ENCODE measurements at regions not wholly inside any gene's neighbourhood (a gene's known extent, or its start where the extent isn't known, plus 50 kb on each side); places are given as distances from the start of the nearest gene placed in this dataset.

- H3K27me3 Mint-ChIP-seq (ENCODE audit: low read depth) = no peaks in the 10 kb centered on the region
- Histone ChIP-seq H4K91ac (ENCODE audit: insufficient read length, low read depth, low read length) (no peak overlapping the region), H3K79me2 (ENCODE audit: insufficient read depth, low read length) (no peaks in the 10 kb centered on the region), H2BK120ac (ENCODE audit: low read depth, low read length, poor library complexity, severe bottlenecking) (no peak overlapping the region), H3K9ac (ENCODE audit: extremely low read depth, insufficient read length, low read length) (no peak overlapping the region), H2AFZ (ENCODE audit: low read length) (no peak overlapping the region), H2BK20ac (ENCODE audit: low read depth, low read length, poor library complexity, severe bottlenecking) (no peak overlapping the region), H3K23me2 (ENCODE audit: insufficient read length, low read depth, low read length, poor library complexity, severe bottlenecking) (no peaks in the 10 kb centered on the region), H3K79me1 (ENCODE audit: insufficient read depth, low read depth, low read length, poor library complexity, severe bottlenecking) (no peaks in the 10 kb centered on the region), H3K18ac (ENCODE audit: insufficient read length, low read depth, low read length) (no peak overlapping the region), H4K5ac (ENCODE audit: insufficient read length, low read depth, low read length) (no peak overlapping the region), H3K4me1 (ENCODE audit: insufficient read depth, low read length) (no peaks in the 10 kb centered on the region), H4K20me1 (ENCODE audit: control insufficient read depth, insufficient read depth, insufficient read length) (no peaks in the 10 kb centered on the region), H3K23ac (ENCODE audit: insufficient read length, low read depth, low read length) (no peak overlapping the region), H2BK15ac (ENCODE audit: low read depth, low read length) (no peak overlapping the region), H3K4ac (ENCODE audit: low read depth, low read length) (no peak overlapping the region), H3K4me2 (ENCODE audit: insufficient read depth, insufficient read length, low read length) (no peak overlapping the region), H3K27ac (ENCODE audit: insufficient read length, low read depth, low read length) (no peak overlapping the region), H2BK12ac (ENCODE audit: insufficient read length, low read depth, low read length) (no peak overlapping the region), H3K9me3 (ENCODE audit: control insufficient read depth, low read depth, low read length) (no peaks in the 10 kb centered on the region), H3T11ph (ENCODE audit: low read length) (no peak overlapping the region), H3K56ac (ENCODE audit: insufficient read length, low read depth, low read length) (no peak overlapping the region), H3K14ac (ENCODE audit: insufficient read depth, low read length) (no peak overlapping the region), H3K27me3 (ENCODE audit: insufficient read depth, low read length) (no peaks in the 10 kb centered on the region), H2AK5ac (ENCODE audit: insufficient read length, low read length) (no peak overlapping the region), H4K8ac (replicated peaks; ENCODE audit: insufficient read length, low read depth, low read length) (no peak overlapping the region), H2BK5ac (ENCODE audit: insufficient read length, low read length) (no peak overlapping the region)
- H3K9me3 Mint-ChIP-seq = no peaks in the 10 kb centered on the region; a peak in 1 of 5 replicates
- no peaks in the 10 kb centered on the region for H3K4me1 Mint-ChIP-seq
- no peaks in the 10 kb centered on the region for H3K36me3 Mint-ChIP-seq (ENCODE audit: insufficient read depth in 1 of 3, low read depth in 3 of 3)
- no peak for DNase-seq
- H3K4me3 Mint-ChIP-seq = no peak overlapping the region
- no peak overlapping the region for H3K27ac Mint-ChIP-seq
- TF ChIP-seq CTCF (conservative IDR thresholded peaks at IDR 0.05) = no peak
These were observed 253.9 kb upstream of the MDGA2 start for GRCh38 chr14:47929334-47929733.

Data from H9 (cell line).